A673 (cell line): ENCODE measurements at regions not wholly inside any gene's neighbourhood (a gene's known extent, or its start where the extent isn't known, plus 50 kb on each side); places are given as distances from the start of the nearest gene placed in this dataset.

Experiments
- CTCF ChIP-seq: fragments of 300-800, 200-600 bp; sonication (generic); conservative IDR thresholded peaks from 2 replicates; pipeline ENCODE4 v1.5.1; 2017; ENCODE audit warnings: low read depth, mild to moderate bottlenecking, antibody characterized with exemption, low read length, moderate library complexity, mixed read lengths
- EZH2 ChIP-seq: fragments of 200-600 bp; sonication (generic); IDR thresholded peaks from 2 replicates; pipeline ENCODE4 v1.6.1; 2017; ENCODE audit warnings: borderline replicate concordance, low read depth, mild to moderate bottlenecking, mixed read lengths, antibody characterized with exemption, low read length; ENCODE audit not compliant: poor library complexity, severe bottlenecking

- no peak for TF ChIP-seq CTCF
- no peak for TF ChIP-seq EZH2
Observed at GRCh38 chr13:64810750-64811149, 2419.4 kb downstream of the PCDH9 start.
